RWPE1 (cell line): ENCODE measurements at regions not wholly inside any gene's neighbourhood (a gene's known extent, or its start where the extent isn't known, plus 50 kb on each side); places are given as distances from the start of the nearest gene placed in this dataset.
"Not testable (repeated sequence)": the region's sequence is repeated elsewhere in the genome, so short reads cannot be mapped to it uniquely, and the experiment has no call there.

Source experiments
- CTCF ChIA-PET: fragments of 350-600 bp; sonication (Branson Sonifier 250); formaldehyde crosslinking; extraction: SDS; loops from one replicate; lab custom pipeline; 2021; lab: Yijun Ruan, JAX
- POLR2A ChIA-PET: fragments of 400-600 bp; formaldehyde crosslinking; extraction: SDS; loops from one replicate; lab custom pipeline; 2020; ENCODE audit warnings: antibody characterized with exemption; ENCODE audit not compliant: low non-redundant PET; lab: Yijun Ruan, JAX
- DNase-seq: peaks from one replicate; pipeline ENCODE4 v3.0.0; 2012; ENCODE audit warnings: low spot score
- H3K27ac ChIP-seq: fragments of 450-650 bp; 2 replicates; pipeline ENCODE4 v1.5.1; 2017
- TF ChIP-seq, protein P1 (sequence below): fragments of 450-650 bp; conservative IDR thresholded peaks from 2 replicates; pipeline ENCODE4 v1.5.1; 2017; ENCODE audit warnings: low read depth, mild to moderate bottlenecking

DNA sequence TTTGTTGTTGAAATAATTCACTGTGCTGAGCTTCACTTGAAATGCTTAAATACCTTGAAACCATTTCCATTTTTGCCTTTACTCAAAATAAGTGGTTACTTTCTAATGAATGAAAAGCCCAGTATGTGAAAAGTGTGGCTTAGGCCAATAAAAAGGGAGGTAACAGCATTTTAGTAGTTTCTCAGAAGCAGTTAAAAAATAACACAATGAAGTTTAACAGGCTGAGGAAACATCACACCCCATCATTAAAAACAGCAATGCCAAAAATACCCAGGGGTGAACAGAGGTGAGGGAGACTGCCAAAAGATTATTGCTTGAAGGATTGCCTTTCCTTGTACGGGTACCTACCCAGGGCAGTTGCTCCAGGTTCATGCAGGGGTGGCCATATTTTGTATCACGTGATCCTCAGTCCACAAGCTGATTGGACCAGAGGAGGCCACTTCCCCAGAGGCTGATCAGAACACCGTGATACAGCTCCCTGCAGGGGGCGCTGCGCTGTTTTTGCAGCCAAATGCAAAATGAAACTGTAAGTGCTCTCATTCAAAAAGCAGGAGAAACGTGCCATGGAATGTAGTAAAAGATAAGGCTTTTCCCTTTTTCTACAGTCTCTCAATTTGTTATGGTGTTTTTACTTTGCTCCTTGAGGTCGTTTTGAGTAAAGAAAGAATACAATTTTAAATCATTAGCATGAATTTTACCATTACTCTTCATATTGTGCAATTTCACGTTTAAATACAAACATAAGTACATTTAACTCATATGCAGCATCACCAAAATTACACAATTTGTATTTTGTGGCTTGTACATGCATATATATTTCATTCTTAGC is 70.2 kb upstream of the SH3BP4 start:
- H3K27ac ChIP-seq: peak overlapping the region; percentile 84
- peak; percentile 98 for DNase-seq
- POLR2A ChIA-PET: no interaction called here
- CTCF ChIA-PET: interaction anchor here (0.5 to 1.1 kb wide), 5 partner anchors 14 to 236 kb away, joined by 3 to 4 read pairs (median 3); no protein-coding TSS in a partner anchor
- TF ChIP-seq, protein P1, sequence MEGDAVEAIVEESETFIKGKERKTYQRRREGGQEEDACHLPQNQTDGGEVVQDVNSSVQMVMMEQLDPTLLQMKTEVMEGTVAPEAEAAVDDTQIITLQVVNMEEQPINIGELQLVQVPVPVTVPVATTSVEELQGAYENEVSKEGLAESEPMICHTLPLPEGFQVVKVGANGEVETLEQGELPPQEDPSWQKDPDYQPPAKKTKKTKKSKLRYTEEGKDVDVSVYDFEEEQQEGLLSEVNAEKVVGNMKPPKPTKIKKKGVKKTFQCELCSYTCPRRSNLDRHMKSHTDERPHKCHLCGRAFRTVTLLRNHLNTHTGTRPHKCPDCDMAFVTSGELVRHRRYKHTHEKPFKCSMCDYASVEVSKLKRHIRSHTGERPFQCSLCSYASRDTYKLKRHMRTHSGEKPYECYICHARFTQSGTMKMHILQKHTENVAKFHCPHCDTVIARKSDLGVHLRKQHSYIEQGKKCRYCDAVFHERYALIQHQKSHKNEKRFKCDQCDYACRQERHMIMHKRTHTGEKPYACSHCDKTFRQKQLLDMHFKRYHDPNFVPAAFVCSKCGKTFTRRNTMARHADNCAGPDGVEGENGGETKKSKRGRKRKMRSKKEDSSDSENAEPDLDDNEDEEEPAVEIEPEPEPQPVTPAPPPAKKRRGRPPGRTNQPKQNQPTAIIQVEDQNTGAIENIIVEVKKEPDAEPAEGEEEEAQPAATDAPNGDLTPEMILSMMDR: peak; percentile 84

DNA sequence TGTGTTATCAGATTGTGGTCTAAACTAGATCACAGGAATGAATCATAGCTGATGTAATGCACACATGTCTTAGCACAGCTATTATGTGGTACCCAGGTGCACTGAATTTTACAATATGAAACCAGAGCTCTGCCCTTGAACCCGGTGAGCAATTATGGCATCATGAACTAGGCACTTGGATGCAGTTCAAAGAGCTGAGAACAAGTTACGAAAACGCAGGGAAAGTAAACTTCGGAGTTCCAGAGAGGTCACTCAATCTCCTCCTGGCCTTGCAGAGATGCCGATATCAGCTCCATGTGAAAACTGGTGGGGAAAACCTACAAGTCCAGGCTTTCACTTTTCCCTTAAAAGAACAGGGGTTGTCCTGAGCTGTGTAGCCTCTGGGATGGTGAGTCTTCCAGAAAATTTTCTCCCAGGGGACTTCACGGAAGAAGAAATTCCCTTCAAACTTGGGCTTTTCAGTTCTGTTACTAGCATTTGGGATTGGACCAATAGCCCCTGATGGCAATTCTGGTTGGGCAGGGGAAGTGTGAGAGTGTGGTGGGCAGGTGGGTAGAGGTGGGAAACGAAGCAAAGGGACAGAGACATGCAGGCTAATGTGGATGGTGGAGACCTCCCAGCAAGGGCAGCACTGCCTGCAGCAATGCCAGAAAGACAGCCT is 71.1 kb upstream of the SH3BP4 start:
- peak overlapping the region; percentile 84 for H3K27ac ChIP-seq
- ChIA-PET POLR2A (no interaction called here), CTCF (interaction anchor here (0.6 kb wide), 1 partner anchor 268 kb away, joined by 6 read pairs; no protein-coding TSS in a partner anchor)
- TF ChIP-seq, protein P1: no peak
- peak; percentile 92 for DNase-seq

DNA sequence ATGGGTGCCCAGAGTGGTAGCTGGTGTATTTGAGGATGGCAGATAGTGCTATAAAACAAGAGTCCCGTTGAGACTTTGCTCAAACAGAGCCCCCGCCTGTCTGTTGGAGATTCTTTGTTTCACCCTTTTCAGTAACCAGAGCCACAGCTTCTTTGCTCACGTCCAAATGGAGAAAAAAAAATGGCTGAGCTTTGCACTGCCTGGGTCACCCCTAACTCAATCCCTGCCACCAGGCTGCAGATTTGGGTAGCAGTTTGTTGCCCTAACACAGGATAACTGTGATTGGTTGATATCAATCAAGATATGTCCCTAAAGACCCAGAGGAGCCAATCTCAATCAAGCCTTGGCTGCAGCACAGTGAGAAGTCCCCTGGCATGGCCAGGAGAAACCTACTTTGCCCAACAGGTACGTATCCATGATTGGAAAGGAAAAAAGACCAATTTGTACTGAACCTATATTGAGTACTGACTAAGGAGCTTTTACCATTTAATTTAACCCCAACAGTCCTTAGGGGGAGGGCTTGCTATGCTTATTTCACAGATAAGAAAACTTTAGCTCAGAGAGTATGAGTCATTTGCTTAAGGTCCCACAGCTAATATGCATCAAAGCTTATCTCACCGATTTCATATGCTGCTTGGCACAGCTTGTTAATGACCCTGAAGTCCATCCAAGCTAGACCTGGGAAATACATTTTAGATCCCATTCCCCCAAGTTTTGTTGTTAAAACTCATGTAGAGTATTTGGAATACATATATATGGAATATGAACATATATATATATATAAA is 72.0 kb upstream of the SH3BP4 start:
- TF ChIP-seq, protein P1: no peak
- POLR2A ChIA-PET: interaction anchor here (0.5 kb wide), 1 partner anchor 11 kb away, joined by 8 read pairs; no protein-coding TSS in a partner anchor

DNA sequence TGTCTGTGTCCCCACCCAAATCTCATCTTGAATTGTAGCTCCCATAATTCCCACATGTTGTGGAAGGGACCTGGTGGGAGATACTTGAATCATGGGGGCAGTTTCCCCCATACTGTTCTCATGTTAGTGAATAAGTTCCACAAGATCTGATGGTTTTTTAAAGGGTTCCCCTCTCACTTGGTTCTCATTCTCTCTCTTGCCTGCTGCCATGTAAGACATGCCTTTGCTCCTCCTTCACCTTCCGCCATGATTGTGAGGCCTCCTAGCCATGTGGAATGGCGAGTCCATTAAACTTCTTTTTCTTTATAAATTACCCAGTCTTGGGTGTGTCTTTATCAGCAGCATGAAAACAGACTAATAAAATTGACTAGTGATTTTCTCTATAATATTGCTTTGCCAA is 75.2 kb upstream of the SH3BP4 start:
- H3K27ac ChIP-seq, CTCF ChIA-PET, DNase-seq, POLR2A ChIA-PET: not testable (repeated sequence)

More for the DNA sequence above, 72.0 kb upstream of the SH3BP4 start:
- peak overlapping the region; percentile 49 for H3K27ac ChIP-seq
- no peak for DNase-seq
- CTCF ChIA-PET: interaction anchor here (0.6 to 1.0 kb wide), 3 partner anchors 71 to 267 kb away, joined by 3 to 6 read pairs (median 5); partner anchors contain the start of gene SH3BP4

DNA sequence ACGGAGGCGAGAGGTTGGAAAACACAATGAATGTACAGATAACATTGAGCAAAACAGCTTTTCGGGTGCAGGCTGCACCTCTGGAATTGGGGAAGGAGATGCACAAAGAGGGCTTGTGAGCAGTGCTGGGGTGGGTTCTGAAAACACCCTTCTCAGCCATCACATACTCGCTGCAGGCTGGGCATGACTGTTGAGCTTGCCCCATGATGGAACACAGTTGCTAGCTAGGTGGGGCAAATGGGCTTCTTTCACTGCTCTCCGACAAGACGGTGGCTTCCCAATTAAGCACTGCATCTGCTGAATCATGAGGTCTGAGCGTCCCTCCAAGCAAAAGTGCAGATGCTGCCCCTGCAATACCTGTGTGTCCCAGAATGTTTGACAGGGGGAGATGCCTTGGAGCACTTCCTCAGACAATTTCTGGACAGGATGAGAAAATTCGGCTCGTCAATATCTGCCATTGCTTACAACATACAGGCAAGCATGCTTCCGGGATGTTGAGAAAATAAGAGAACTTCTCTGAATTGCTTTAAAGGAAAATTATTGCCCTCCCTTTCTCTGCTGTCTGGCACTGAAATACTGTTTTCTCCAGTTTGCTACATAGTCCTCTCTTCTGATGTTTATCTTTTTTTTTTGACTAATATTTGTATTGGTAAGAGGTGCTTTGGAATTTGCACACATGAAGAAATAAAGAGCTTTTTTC is 77.3 kb upstream of the SH3BP4 start:
- CTCF ChIA-PET: no interaction called here
- POLR2A ChIA-PET: no interaction called here
- no peak for DNase-seq

DNA sequence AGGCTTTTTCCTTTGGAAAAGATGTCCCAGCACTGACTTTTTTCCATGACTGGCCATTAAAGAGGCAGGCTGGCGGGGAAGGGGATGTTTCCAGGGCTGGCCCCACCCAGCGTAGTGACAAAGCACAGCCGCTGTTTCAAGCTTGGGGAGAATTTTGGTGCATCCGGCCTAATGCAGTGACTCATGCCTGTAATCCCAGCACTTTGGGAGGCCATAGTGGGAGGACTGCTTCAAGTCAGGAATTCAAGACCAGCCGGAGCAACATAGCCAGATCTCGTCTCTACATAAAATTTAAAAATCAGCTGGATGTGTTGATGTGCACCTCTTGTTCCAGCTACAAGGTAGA is 78.0 kb upstream of the SH3BP4 start:
- TF ChIP-seq, protein P1: no peak
- ChIA-PET CTCF (no interaction called here), POLR2A (no interaction called here)
- H3K27ac ChIP-seq: no peak overlapping the region
- DNase-seq: no peak

More for the DNA sequence above, 77.3 kb upstream of the SH3BP4 start:
- TF ChIP-seq, protein P1: no peak
- H3K27ac ChIP-seq: no peak overlapping the region
